ENCODE measurements at regions not wholly inside any gene's neighbourhood (a gene's known extent, or its start where the extent isn't known, plus 50 kb on each side); places are given as distances from the start of the nearest gene placed in this dataset.

DNA sequence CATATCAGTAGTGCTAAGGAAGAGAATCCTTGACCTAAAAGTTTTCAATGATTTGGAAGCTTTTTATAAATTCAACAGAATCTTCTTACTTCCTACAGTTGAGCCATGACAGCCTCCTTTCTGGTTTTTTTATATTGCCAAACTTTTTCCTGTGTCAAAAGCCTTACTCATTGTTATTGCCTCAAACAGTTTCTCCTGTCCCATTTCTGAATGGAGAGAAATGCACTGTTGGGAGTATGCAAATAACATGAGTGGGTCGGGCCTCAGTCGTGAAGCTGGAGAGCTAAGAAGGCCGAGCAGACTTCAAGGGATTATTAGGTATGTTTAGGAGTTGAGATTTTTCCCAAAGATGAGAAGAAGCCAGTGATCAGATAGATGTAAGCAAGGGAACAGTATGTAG is 766.4 kb upstream of the KLHL1 start:
- no peak for DNase-seq

DNA sequence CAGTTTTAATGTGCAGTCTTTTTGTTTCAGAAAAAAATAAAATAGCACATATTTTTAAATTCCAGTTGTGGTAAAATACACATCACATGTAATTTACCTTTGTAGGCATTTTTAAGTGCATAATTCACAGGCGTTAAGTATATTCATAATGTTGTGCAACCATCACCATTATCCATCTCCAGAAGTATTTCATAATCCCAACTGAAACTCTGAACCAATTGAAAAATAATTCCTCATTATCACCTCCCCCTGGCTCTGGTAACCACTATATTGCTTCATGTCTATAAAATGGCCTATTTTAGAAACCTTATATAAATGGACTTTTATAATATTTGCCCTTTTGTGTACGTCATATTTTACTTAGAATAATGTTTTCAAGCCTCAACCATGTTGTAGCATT is 756.5 kb upstream of the KLHL1 start:
- no peak for DNase-seq

DNA sequence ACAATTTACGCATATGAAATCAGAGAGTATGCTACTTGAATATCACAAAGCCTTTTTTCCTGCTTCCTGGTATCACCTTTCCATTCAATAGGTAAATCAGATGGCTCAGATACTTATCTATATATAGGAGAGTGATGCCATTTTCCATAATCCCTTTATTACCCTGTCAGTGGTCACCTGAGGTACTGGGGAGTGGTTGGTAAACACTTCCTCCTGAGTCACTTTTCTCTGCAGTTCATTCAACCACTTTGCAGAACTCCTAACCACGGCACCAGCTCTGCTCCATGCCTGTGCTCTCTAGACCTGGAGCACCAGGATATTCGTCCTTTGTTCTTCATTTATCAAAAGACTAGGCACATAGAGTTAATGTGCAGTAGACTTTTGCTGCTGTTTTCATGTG is 748.5 kb upstream of the KLHL1 start:
- no peak for DNase-seq

DNA sequence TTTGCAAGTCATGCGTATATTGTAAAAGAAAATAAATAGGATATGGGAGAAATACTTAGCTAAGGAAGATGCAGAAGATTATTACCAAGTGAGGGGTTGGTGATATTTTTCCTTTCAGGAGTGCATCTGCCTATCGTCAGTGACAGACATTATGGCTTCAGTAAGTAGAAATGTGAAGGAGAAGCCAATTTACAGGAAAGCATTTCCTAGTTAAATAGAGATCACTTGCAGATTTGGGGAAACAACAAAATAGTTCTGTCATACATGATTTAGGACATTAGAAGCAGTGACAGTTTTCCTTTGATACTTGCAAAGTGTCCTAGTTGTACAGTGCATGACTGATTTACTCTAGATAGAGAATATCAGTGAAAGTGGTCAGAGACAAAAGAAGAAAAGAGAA is 747.8 kb upstream of the KLHL1 start:
- no peak for DNase-seq

DNA sequence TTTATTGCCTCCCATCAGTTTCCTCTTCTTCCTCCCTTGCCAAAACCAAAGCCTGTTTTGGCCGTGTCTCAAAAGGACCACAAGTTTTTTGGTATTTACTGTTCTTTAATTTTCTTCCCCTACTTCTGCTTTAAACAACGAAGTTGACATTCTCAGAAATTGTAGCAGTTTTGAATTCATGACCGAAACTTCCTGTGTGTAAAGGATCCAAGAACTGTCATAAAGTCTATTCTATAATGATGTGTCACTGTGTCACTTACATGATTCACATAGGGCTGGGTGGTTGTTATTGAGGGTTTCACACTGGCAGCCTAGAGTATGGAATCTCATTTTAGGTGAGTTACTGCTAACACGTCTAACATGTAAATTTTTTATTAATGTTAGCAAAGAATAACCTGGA is 741.0 kb upstream of the KLHL1 start:
- no peak for DNase-seq

DNA sequence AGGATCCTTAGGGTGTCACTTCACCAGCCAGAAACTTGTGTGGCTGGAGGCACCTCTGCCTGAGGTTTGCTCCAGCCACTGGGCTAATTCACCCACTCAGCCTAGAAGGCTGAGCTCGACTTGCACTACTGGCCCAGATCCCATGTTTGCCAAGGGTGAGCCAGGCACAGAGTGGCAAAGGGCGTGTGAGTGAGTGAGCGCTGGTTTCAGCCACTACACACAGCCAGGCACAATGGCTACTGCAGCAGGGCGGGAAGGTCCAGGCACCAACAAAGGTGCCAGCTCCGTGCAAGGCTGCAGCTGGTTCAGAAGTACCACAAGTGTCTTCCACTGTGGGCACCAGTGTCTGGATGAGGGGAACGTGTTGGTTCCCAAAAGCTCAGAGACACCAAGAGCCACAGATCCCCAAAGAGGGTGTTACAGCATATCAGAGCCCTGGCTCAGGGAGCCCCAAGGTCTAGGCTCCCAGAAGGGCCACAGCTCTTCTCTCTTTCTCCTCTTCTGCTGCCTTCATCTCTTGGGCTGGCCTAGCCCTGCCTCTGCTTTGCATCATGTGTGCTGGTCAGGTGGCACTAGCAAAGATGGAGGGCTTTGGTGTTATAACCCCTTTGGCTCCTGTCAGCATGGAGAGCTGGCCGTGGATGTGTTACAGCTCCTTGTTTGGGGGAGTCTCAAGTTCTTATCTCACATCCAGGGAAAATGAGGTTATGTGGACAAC is 736.3 kb upstream of the KLHL1 start:
- no peak for DNase-seq

DNA sequence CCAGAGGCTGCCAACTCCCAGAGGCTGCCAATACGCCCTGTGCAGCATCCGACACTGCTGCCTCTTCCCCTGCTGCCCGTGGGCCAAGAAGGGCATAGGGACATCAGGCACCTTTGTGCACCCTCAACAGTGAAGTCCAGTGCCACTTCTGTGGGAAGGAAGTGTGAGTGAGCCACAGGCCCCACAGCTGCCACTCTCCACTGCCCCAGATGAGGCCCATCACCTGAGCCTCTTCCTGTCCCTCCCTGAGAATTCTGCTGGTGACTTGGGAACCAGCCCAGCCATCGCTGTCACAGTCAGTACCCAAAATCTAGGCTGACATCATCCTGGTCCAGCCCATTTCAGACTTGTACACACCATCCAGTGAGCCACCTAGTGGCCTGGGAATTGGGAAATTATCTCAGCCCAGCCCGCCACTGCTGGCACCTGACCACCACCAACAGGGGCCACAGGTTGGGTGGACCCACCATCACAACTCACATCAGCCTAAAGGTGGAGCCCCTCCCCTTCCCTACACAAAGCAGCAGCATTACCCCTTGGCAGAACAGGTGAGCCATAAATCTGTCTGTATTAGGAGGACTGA is 733.9 kb upstream of the KLHL1 start:
- DNase-seq = no peak

DNA sequence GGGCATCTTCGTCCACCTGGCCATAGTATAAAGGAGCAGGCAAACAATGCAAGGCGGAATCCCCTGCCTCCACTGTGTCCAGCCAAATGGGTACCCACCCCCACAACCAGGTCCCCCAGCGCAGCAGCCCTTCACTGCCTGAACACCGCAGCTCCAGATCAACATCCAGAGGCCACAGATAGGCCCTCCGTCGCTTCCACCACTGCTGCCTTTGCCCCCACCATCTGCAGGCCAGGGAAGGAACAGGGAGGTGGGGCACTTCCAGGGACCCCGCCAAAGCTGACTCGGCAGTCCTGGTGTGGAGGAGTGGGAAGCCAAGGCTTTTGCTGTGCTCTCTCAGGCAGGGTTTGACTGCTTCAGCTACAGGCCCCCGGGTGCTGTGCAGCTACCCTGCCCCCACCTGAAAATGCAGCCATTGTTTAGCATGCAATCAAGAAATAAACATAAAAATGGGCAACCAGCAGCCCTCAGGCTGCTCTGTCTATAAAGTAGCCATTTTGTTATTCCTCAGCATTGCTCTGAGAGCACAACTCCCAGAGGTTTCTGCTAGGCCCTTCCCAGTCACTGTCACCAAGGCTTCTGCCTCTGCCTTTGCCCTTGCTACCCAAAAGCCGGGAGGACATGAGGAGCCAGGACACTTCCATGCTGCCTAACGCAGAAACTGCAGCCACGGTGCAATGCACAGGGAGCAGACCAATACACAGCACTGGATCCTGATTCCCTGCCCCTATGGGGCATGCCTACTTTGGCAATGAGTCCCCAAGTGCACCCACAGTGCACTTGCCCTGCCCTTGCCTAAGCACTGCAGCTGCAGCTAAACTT is 733.2 kb upstream of the KLHL1 start:
- DNase-seq = no peak

DNA sequence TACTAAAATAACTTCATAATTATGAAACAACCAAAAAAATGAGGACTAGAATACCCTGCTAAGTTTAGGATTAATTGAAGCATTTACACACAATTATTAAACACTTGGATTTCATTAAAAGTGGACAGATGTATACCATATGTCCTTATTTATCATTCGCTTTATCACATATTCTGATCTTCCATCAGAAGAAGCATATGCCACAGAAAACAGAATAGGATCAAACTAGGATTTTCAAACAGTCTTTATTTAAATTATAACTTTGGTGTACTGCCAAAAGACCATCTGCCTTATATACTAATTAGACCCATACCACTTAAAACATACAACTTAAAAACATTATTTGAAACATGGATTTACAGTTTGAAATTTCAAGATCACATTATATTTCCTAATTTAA is 727.1 kb upstream of the KLHL1 start:
- DNase-seq = no peak

DNA sequence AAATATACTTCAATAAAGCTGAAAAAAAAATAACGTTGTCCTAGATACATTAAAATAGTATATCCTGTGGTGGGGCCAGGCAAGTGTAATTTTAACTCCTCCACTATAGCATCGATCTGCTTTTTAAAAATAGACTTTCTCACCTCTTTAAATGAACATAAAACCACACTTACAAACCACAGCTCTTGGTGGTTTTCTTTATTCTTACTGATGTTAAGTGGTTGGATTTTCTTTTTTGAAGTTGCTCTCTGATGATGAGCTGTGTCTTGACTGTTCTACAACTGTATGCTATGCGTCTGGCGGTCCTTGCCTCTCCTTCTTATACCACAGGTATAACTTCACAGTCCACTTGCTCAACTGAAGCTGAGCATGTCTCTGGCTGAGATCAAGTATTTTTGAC is 721.5 kb upstream of the KLHL1 start:
- DNase-seq = no peak

DNA sequence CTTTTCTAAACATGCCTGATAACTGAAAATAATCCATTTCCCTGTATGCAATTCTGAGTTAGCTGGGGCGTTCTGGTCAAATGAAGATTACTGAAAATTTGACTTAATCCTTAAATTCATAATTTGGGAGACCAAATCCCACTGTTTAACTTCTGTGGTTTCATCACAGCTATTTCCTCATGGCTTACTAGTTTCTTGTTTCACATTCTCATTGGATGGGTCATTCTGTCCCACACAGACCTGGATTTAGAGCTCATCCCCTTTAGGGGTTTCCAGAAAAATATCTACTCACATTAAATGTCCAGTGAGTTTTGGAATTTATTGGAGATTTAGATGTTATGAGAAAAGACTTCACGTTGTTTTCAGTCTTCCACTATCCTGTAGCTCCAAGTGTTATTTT is 709.3 kb upstream of the KLHL1 start:
- DNase-seq = no peak

DNA sequence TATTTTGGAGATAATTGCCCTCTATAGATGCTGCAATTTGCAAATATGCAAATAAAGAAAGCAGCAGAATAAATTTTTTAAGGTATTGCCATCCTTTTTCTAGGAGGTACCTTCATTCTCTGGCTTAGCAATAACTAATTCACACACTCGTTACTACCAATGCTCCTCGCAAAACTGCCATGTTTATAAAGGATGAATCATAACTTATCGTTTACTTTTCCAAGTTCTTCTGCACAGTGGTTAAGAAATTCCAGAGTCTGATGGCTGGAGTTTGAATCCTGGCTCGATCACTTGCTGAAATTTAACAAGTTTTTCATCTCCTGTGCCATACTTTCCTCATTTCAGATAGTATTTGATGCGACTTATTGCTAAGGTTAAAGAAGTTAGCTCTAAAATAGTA is 708.6 kb upstream of the KLHL1 start:
- no peak for DNase-seq

DNA sequence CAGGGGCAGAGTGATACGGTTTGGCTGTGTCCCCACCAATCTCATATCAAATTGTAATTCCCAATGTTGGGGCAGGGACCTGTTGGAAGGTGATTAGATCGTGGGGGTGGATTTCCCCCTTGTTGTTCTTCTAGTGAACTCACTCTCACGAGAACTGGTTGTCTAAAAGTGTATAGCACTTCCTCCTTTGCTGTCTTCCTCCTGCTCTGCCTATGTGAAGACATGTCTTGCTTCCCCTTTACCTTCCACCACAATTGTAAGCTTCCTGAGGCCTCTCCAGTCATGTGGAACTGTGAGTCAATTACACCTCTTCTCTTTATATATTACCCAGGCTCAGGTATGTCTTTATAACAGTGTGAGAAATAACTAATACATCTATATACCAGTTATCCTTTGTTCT is 706.4 kb upstream of the KLHL1 start:
- DNase-seq = no peak

DNA sequence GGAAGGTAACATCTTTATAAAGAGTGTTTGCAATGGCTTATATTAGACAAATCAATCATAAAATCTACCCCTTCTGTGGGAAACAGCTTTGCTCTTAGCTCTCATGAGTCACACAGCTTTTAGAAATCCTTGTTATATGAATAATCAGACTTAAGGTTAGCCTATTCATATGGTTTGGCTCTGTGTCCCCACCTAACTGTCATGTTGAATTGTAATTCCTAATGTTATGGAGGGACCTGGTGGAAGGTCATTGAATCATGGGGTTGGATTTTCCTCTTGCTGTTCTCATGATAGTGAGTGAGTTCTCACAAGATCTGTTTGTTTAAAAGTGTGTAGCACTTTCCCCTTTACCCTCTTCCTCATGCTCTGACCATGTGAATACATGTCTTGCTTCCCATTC is 704.2 kb upstream of the KLHL1 start:
- DNase-seq = no peak

DNA sequence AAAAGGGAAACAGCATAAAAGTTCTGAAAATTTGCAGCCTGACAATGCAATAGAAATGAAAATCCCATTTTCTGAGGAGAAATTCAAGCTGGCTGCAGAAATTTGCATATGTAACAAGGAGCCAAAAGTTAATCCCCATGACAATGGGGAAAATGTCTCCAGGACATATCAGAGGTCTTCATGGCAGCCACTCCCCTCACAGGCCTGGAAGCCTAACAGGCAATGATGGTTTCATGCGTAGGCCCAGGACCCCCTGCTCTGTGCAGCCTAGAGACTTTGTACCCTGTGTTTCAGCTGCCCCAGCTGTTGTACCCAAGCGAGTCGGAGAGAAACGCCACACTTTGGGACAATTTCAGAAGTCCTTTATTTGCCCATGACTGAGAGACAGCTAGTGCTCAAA is 701.3 kb upstream of the KLHL1 start:
- DNase-seq = no peak

DNA sequence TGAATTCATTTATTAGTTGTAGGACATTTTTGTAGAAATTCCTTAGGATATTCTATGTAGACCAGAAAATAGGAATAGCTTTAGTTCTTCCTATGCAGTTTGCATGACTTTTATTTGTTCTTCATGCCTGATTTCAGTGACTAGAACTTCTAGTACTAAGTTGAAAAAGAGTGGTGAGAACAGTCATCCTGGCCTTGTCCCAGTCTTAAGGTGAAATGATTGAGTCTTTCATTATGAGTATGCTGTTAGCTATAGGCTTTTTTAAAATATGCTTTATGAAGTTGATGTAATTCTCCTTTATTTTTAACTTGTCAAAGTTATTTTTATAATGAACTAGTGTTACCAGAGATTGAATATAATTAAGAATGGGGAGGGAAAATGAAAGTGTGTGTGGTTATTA is 690.1 kb upstream of the KLHL1 start:
- DNase-seq = no peak

DNA sequence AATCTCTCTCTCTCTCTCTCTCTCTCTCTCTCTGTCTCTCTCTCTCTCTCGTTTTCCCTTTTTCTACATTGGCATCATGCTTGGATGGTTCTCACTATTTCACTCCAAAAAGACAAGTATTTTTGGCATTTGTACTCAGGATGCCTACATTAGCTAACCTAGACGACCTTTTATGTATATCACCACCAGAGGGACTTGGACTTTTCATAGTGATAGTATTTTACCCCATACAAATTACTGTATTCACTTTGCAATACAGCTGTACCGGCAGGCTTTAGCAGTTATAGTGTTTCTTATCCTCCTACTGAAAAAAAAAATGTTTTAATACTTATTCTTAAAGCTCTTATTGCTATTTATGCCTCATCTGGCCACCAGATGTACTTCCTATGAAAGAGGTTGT is 687.2 kb upstream of the KLHL1 start:
- DNase-seq = no peak

DNA sequence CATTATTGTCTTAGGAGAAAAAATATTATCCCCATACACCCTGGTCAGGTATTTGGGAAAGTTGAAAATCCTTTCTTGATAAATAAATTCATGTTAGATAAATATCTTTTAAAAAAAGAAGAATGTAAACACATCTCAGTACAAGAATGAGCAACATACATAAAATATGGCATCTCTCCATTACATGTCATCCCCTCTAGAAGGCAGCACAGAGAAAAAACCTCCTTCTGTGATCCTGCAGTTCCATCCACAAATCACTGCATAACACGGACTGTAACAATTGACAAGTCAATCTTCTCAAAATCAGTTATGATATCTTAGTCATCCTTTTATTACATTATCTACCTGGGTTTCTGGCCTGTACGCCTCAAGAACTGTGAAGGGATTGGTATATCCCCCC is 683.9 kb upstream of the KLHL1 start:
- no peak for DNase-seq

DNA sequence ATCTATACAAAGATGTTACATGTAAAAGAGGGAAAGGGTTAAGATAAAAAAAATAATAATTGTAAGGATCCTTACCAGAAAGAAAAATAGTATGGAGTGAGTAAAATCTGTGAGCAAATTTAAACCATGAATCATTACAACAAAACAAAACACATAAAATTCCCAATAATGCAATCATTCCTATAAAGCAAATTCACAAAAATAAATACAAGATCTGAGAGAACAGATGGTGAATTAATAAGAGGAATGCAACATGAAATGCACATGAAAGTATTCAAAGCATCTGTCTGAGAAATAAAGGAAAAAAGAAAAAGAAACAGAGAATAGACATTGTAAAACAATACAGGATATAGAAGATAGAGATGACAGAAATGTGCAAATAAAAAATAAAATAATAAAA is 681.5 kb upstream of the KLHL1 start:
- DNase-seq = no peak

DNA sequence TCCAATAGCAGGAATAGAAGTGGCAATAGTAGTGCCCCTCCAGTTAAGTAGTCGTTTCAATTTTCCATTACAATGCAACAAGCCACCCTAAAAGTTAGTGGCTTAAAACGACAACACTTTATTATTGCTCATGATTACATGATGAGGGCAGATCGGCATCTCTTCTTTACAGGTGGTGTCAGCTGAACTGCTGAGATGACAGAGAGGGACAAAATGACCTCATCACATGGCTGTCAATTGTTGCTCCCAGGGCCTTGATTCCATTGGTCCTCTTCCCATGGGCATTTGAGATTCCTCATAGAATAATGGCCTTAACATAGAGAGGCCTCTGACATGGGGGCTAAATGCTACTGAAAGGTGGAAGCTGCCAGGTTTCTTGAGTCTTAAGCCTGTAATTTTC is 679.8 kb upstream of the KLHL1 start:
- no peak for DNase-seq

DNA sequence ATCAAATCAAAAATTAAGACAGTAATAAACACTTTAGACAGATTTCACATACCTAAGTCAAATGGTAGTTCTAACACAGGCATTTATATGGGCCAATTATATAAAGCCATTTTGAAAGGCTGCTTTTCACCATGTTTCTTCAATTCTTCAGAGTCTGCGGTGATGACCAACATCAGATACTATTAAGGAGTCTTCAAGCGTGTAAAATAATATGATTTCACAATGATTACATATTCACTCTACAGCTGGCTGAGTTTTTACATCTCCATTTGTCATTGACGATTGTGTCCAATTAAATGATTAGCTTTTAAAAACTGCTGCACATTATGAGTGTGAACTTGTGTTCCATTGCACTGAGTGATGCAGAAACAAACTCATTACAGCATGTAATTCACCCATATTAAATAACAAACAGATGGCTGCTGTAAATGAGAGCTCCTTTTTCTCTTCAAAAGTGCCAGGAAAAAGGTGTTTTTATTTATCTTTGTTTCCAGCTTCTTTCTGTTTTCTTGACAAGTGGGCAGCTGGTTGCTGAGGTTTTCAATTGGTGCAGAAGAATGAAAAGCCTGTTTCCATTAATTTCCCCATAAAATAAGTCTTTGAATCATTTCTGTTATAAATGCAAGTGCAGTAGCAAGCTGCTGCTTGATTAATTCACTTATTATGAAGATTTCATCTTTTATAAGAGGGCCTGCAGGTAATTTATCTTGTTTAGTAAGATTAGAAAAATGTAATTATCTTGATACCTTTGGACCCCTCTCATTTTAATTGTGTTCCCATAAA is 676.1 kb upstream of the KLHL1 start:
- no peak for DNase-seq

DNA sequence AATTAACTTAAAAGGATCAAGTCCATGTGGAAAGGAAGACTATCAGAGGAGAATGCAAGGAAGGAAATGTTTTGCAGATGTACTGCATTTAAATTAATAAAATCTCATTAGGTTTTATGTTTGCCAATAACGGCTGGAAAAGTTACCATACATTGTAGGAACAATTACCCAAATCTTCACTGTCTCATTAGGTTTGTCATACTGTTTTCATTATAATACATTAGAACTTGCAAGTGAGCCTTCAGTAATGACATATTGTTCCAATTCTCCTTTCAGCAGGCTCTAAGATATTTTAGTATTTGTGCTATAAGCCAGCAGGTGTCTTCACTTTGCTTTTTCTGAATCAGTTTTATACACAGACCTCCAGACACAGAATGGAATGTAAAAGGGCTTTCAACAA is 661.6 kb upstream of the KLHL1 start:
- no peak for DNase-seq

DNA sequence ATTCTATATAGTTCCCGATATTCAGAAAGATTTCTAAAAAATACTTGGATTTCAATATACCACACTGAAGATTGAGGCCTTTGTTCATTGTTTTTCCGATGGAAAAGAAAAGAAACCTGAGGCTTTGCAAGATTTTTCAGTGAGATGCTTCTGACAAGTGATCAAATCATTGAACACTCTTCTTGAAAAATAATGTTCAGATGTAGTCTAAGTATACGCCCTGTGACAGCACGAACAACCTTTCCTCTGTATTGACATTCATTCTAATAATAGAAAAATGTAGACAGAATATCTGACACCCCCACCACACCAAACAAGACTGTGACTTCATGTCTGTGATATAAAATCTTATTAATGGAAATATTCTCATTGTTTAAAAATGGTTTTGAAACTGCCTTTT is 650.7 kb upstream of the KLHL1 start:
- no peak for DNase-seq

DNA sequence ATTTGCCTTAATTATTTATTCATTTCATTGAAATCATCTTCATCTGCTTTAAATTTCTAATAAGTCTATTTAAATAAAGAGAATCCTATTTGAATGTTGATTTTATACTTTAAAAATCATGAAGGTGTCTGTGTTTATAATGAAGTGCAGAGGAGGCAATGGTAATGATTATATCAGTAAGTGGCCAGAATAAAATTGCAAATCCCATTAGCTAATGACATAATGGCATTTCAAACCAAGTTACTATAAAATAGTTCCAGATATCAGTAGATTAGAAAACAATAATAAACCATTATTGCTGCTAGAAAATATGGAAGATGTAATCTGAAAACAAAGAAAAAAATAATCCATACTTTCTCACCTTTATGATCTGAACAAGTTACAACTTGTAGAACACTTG is 647.8 kb upstream of the KLHL1 start:
- no peak for DNase-seq

Data from activated CD4-positive, alpha-beta T cell treated with anti-CD3 and anti-CD28 coated beads, Interleukin-2, amount 50 U/mL, for 4 hours (primary cell).